KMS-11 (cell line): ENCODE measurements at regions not wholly inside any gene's neighbourhood (a gene's known extent, or its start where the extent isn't known, plus 50 kb on each side); places are given as distances from the start of the nearest gene placed in this dataset.

Source experiments
- H2AFZ ChIP-seq: fragments of 200-600 bp; sonication (generic); 2 replicates; pipeline ENCODE4 v1.6.1; 2016; ENCODE audit warnings: antibody characterized with exemption, mixed run types, low read depth
- H3K27ac ChIP-seq: fragments of 200-600 bp; sonication (generic); 2 replicates; pipeline ENCODE4 v1.6.1; 2016; ENCODE audit warnings: mild to moderate bottlenecking, mixed run types
- H3K27me3 ChIP-seq: fragments of 200-600 bp; sonication (generic); 2 replicates; pipeline ENCODE4 v1.6.1; 2017; ENCODE audit warnings: mild to moderate bottlenecking, low read depth, mixed run types, moderate library complexity; ENCODE audit not compliant: insufficient read depth
- H3K36me3 ChIP-seq: fragments of 200-600 bp; sonication (generic); 2 replicates; pipeline ENCODE4 v1.6.1; 2017; ENCODE audit warnings: mild to moderate bottlenecking, mixed run types; ENCODE audit not compliant: insufficient read depth
- H3K4me1 ChIP-seq: fragments of 200-600 bp; sonication (generic); 2 replicates; pipeline ENCODE4 v1.6.1; 2016; ENCODE audit warnings: mild to moderate bottlenecking, low read depth, mixed run types; ENCODE audit not compliant: poor library complexity, severe bottlenecking
- H3K4me2 ChIP-seq: fragments of 200-600 bp; sonication (generic); 2 replicates; pipeline ENCODE4 v1.7.0; 2016; ENCODE audit warnings: mild to moderate bottlenecking, mixed run types
- H3K4me3 ChIP-seq: fragments of 200-600 bp; sonication (generic); IDR thresholded peaks from 2 replicates; pipeline ENCODE4 v1.6.1; 2017; ENCODE audit warnings: low read depth, low read length, mixed read lengths; ENCODE audit not compliant: insufficient read depth
- H3K79me2 ChIP-seq: fragments of 200-600 bp; sonication (generic); 2 replicates; pipeline ENCODE4 v1.6.1; 2016; ENCODE audit warnings: low read depth, mixed run types; ENCODE audit not compliant: insufficient read depth
- H3K9ac ChIP-seq: fragments of 200-600 bp; sonication (generic); 2 replicates; pipeline ENCODE4 v1.6.1; 2016; ENCODE audit warnings: mild to moderate bottlenecking, mixed run types
- H4K20me1 ChIP-seq: fragments of 200-600 bp; sonication (generic); 2 replicates; pipeline ENCODE4 v1.6.1; 2016; ENCODE audit warnings: mild to moderate bottlenecking, mixed run types; ENCODE audit not compliant: insufficient read depth
- TF ChIP-seq, protein P1 (sequence below): fragments of 200-600 bp; sonication (generic); conservative IDR thresholded peaks from 2 replicates; pipeline ENCODE4 v1.6.1; 2017; ENCODE audit warnings: low read depth, mild to moderate bottlenecking, antibody characterized with exemption, low read length, moderate library complexity, mixed read lengths

DNA sequence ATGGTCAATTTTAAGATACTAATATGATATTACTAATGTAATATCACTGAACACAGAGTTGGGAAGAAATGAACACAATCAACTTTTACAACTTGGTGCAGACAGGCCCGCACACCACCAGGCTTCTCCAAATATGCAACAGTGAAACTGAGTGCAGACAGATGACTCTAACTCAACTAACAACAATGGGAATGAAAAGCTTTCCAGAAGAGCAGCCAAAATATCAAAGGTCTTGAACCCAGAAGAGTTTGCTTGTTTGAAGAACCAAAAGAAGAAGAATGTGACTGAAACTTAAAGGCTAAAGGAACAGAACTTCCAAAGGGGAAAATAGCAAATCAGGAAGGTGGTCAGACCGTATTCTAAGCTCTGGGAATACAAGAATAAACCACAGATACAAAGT is 89.8 kb upstream of the COL11A1 start:
- Histone ChIP-seq H4K20me1 (no peaks in the 10 kb centered on the region), H3K4me1 (peaks cover 11% of the 10 kb centered on the region), H3K27ac (no peak overlapping the region), H2AFZ (no peak overlapping the region), H3K4me2 (no peak overlapping the region), H3K9ac (no peak overlapping the region), H3K4me3 (no peak overlapping the region), H3K36me3 (no peaks in the 10 kb centered on the region), H3K79me2 (no peaks in the 10 kb centered on the region), H3K27me3 (no peaks in the 10 kb centered on the region)
- TF ChIP-seq, protein P1, sequence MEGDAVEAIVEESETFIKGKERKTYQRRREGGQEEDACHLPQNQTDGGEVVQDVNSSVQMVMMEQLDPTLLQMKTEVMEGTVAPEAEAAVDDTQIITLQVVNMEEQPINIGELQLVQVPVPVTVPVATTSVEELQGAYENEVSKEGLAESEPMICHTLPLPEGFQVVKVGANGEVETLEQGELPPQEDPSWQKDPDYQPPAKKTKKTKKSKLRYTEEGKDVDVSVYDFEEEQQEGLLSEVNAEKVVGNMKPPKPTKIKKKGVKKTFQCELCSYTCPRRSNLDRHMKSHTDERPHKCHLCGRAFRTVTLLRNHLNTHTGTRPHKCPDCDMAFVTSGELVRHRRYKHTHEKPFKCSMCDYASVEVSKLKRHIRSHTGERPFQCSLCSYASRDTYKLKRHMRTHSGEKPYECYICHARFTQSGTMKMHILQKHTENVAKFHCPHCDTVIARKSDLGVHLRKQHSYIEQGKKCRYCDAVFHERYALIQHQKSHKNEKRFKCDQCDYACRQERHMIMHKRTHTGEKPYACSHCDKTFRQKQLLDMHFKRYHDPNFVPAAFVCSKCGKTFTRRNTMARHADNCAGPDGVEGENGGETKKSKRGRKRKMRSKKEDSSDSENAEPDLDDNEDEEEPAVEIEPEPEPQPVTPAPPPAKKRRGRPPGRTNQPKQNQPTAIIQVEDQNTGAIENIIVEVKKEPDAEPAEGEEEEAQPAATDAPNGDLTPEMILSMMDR, result no peak

DNA sequence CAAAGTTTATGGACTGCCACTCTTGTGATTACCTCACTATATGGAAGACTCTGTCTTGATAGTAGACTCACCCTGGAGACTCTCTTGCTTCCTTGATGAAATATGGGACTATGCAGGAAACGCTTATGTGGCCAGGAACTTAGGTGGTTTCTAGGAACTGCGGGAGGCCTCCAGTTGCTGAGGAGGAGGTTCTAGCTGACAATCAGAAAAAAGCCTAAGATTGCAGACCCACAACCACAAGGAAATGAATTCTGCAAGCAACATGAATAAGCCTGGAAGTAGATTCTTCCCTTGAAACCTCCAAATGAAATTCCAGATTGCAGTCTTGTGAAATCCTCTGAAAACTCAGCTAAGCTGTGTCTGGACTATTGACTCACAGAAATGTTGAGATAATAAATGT is 88.9 kb upstream of the COL11A1 start:
- no peaks in the 10 kb centered on the region for H4K20me1 ChIP-seq
- H3K27me3 ChIP-seq, result no peaks in the 10 kb centered on the region
- no peak overlapping the region for H3K4me2 ChIP-seq
- no peak overlapping the region for H3K27ac ChIP-seq
- H3K79me2 ChIP-seq, result no peaks in the 10 kb centered on the region
- TF ChIP-seq, protein P1, result no peak
- H3K36me3 ChIP-seq, result no peaks in the 10 kb centered on the region
- no peak overlapping the region for H3K4me3 ChIP-seq
- no peak overlapping the region for H3K9ac ChIP-seq
- peaks cover 11% of the 10 kb centered on the region for H3K4me1 ChIP-seq
- no peak overlapping the region for H2AFZ ChIP-seq

GRCh38 chr1:103194984-103195383 is 86.7 kb upstream of the COL11A1 start:
- Histone ChIP-seq H3K79me2 (no peaks in the 10 kb centered on the region), H3K4me1 (peaks cover 11% of the 10 kb centered on the region), H3K9ac (no peak overlapping the region), H3K36me3 (no peaks in the 10 kb centered on the region), H3K27me3 (no peaks in the 10 kb centered on the region), H3K4me3 (no peak overlapping the region), H2AFZ (no peak overlapping the region), H3K4me2 (no peak overlapping the region), H3K27ac (no peak overlapping the region), H4K20me1 (no peaks in the 10 kb centered on the region)
- TF ChIP-seq, protein P1, result no peak

- H3K4me3 ChIP-seq, result no peak overlapping the region
- no peak overlapping the region for H2AFZ ChIP-seq
- no peak overlapping the region for H3K27ac ChIP-seq
- no peaks in the 10 kb centered on the region for H3K79me2 ChIP-seq
- H3K36me3 ChIP-seq, result no peaks in the 10 kb centered on the region
- H3K4me2 ChIP-seq, result no peak overlapping the region
- H4K20me1 ChIP-seq, result no peaks in the 10 kb centered on the region
- H3K4me1 ChIP-seq, result peaks cover 11% of the 10 kb centered on the region
- TF ChIP-seq, protein P1, result no peak
- no peaks in the 10 kb centered on the region for H3K27me3 ChIP-seq
- H3K9ac ChIP-seq, result no peak overlapping the region
Measured at GRCh38 chr1:103194060-103194459, 85.7 kb upstream of the COL11A1 start.
